K562 (cell line): ENCODE measurements at regions not wholly inside any gene's neighbourhood (a gene's known extent, or its start where the extent isn't known, plus 50 kb on each side); places are given as distances from the start of the nearest gene placed in this dataset.
A peak's percentile ranks its signal among the peaks of the same experiment; 100 is the strongest.
"Not testable (repeated sequence)": the region's sequence is repeated elsewhere in the genome, so short reads cannot be mapped to it uniquely, and the experiment has no call there.

Experiments
- ARID2 ChIP-seq: fragments of 450-650 bp; IDR thresholded peaks from 2 replicates; pipeline ENCODE4 v1.6.1; 2017; ENCODE audit warnings: antibody characterized with exemption, mild to moderate bottlenecking
- CTCF ChIP-seq, 3 experiments: IDR thresholded peaks in 2 of 3; conservative IDR thresholded peaks in 1 of 3; 2 replicates each; pipeline ENCODE4 v1.5.1; 2011 to 2012; ENCODE audit warnings: low read length in 3 of 3, mild to moderate bottlenecking in 3 of 3, control low read depth in 2 of 3, improper control_type of control experiment in 1 of 3, inconsistent platforms in 1 of 3, low read depth in 1 of 3, mixed read lengths in 1 of 3, moderate library complexity in 1 of 3; ENCODE audit not compliant: insufficient read depth in 2 of 3
- DNMT1 ChIP-seq: fragments of 450-650 bp; IDR thresholded peaks from 2 replicates; pipeline ENCODE4 v1.6.1; 2016; ENCODE audit warnings: antibody characterized with exemption, mild to moderate bottlenecking
- FOXA1 ChIP-seq: fragments of 450-650 bp; IDR thresholded peaks from 2 replicates; pipeline ENCODE4 v1.6.1; 2016; ENCODE audit warnings: mild to moderate bottlenecking, borderline replicate concordance
- KHSRP ChIP-seq: fragments of 450-650 bp; IDR thresholded peaks from 2 replicates; pipeline ENCODE4 v1.6.1; 2017
- PCBP1 ChIP-seq: fragments of 200-400 bp; formaldehyde crosslinking; IDR thresholded peaks from 2 replicates; pipeline ENCODE4 v1.6.1; 2018; ENCODE audit warnings: mild to moderate bottlenecking, low read depth, low read length; ENCODE audit not compliant: poor library complexity, severe bottlenecking
- POLR2A ChIP-seq: fragments of 450-650 bp; conservative IDR thresholded peaks from 2 replicates; pipeline ENCODE4 v1.6.1; 2016
- RBBP5 ChIP-seq: fragments of 200-600 bp; sonication (generic); IDR thresholded peaks from 2 replicates; pipeline ENCODE4 v1.6.1; 2012; ENCODE audit warnings: borderline replicate concordance, mild to moderate bottlenecking, low read length, control low read depth, inconsistent platforms; ENCODE audit not compliant: insufficient read depth, poor library complexity, severe bottlenecking
- SMARCB1 ChIP-seq: IDR thresholded peaks from 2 replicates; pipeline ENCODE4 v1.6.1; 2011; ENCODE audit warnings: improper control_type of control experiment, low read depth; ENCODE audit not compliant: insufficient read length
- STAT5B ChIP-seq: fragments of 250-450 bp; sonication (Bioruptor Pico); IDR thresholded peaks from 2 replicates; pipeline ENCODE4 v1.8.0; 2021; ENCODE audit warnings: mild to moderate bottlenecking, inconsistent platforms
- TARDBP ChIP-seq: fragments of 450-650 bp; IDR thresholded peaks from 2 replicates; pipeline ENCODE4 v1.6.1; 2016
- TEAD1 ChIP-seq, 2 experiments: fragments of 450-650 bp in 1 of 2; sonication (generic) in 1 of 2; formaldehyde crosslinking; IDR thresholded peaks; 2 replicates each; pipeline versions ENCODE4 v1.4.0 to v1.8.0; 2020 to 2022; ENCODE audit warnings: mild to moderate bottlenecking in 2 of 2, missing genetic modification reagents in 1 of 2
- ZFP36 ChIP-seq: fragments of 150-350 bp; IDR thresholded peaks from 2 replicates; pipeline ENCODE4 v1.6.1; 2018; ENCODE audit warnings: low read length, low read depth; ENCODE audit not compliant: partially characterized antibody
- ZZZ3 ChIP-seq: fragments of 450-650 bp; IDR thresholded peaks from 2 replicates; pipeline ENCODE4 v1.6.1; 2016; ENCODE audit warnings: antibody characterized with exemption, mild to moderate bottlenecking, moderate library complexity

GRCh38 chr1:147423100-147423827, 118.0 kb upstream of the BCL9 start:
- TF ChIP-seq CTCF (IDR thresholded peaks at IDR 0.05 in 2 of 3, conservative IDR thresholded peaks at IDR 0.05 in 1 of 3; ENCODE audit: insufficient read depth in 2 of 3, low read depth in 1 of 3, low read length in 3 of 3); RBBP5; PCBP1; ZZZ3; ZFP36; KHSRP; STAT5B; DNMT1; TEAD1 (CRISPR knock-in tag; IDR thresholded peaks at IDR 0.05); ARID2; SMARCB1; TARDBP; FOXA1: not testable (repeated sequence)
- TF ChIP-seq POLR2A = peak; percentile 66
